ENCODE measurements at regions not wholly inside any gene's neighbourhood (a gene's known extent, or its start where the extent isn't known, plus 50 kb on each side); places are given as distances from the start of the nearest gene placed in this dataset.
"Not testable (repeated sequence)": the region's sequence is repeated elsewhere in the genome, so short reads cannot be mapped to it uniquely, and the experiment has no call there.

DNA sequence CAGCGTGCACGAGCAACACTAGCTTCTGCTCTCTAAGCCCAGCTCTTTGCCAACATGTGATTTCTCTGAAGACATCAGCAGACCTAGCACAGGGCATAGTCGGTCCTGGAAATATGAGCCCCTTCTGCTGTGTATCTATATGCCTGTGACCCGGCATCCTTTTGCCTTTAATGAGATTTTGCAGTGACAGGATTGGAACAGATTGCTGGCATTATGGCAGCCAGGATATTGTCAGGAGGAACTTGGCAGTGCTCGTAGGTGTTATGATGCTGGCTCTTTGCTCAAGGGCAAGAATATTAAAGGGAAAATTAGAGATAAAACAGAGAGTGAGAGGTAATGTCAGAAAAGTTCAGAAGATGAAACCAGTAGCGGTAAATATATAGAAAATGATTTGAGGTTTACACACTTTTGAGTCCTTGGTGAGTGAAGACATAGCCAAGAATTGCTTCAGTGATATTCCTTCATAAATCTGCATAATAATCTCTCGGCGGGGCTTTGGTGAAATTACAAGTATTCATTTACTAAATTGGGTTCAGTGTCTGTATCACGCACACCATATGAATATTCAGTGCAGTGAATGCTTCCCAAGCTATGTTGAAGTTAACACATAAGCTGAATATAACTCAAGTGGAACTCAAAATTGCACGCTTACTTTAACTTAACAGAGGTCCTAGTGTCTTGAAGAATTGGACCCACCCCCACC is 502.1 kb upstream of the NR3C2 start:
- H3K9me3 Mint-ChIP-seq: no peaks in the 10 kb centered on the region
- no peak overlapping the region for H3K4me3 Mint-ChIP-seq
- ATAC-seq: no peak
- H3K27me3 Mint-ChIP-seq: no peaks in the 10 kb centered on the region
- no peaks in the 10 kb centered on the region for H3K4me1 Mint-ChIP-seq
- H3K36me3 Mint-ChIP-seq: no peaks in the 10 kb centered on the region
- H3K27ac Mint-ChIP-seq: no peak overlapping the region

DNA sequence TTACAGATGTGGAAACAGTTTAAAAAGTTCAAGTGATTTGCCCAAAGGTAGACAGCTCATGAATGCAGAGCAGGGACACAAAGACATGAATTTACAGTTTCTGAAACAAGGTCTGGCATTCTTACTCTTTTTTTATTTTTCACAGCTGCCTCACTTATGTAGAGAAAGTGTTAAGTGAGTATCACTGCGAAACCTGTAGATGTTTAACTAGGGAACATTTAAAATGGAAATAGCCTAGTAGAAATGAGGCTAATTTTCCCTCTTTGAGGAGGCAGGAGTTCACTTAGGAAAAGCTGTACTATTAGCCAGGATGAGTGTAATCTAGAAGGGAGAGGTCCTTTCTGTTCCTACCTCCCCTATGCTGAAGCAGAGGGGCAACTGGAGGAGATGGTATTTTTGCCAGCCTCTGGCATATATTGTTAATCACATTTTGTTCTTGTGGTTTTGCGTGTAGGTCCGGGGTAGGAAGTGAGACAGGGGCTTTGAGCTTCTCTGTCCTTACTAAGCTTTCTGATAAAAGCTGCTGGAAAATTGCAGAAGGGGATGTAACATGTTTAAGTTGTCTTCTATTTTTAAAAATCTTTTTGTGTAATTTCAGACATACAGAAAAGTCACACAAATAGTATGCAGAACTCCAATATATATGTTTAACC is 492.8 kb upstream of the NR3C2 start:
- no peak overlapping the region for H3K27ac Mint-ChIP-seq
- H3K36me3 Mint-ChIP-seq: no peaks in the 10 kb centered on the region
- no peak for ATAC-seq
- no peaks in the 10 kb centered on the region for H3K27me3 Mint-ChIP-seq
- peaks cover 21% of the 10 kb centered on the region for H3K9me3 Mint-ChIP-seq
- no peak overlapping the region for H3K4me3 Mint-ChIP-seq
- no peaks in the 10 kb centered on the region for H3K4me1 Mint-ChIP-seq

DNA sequence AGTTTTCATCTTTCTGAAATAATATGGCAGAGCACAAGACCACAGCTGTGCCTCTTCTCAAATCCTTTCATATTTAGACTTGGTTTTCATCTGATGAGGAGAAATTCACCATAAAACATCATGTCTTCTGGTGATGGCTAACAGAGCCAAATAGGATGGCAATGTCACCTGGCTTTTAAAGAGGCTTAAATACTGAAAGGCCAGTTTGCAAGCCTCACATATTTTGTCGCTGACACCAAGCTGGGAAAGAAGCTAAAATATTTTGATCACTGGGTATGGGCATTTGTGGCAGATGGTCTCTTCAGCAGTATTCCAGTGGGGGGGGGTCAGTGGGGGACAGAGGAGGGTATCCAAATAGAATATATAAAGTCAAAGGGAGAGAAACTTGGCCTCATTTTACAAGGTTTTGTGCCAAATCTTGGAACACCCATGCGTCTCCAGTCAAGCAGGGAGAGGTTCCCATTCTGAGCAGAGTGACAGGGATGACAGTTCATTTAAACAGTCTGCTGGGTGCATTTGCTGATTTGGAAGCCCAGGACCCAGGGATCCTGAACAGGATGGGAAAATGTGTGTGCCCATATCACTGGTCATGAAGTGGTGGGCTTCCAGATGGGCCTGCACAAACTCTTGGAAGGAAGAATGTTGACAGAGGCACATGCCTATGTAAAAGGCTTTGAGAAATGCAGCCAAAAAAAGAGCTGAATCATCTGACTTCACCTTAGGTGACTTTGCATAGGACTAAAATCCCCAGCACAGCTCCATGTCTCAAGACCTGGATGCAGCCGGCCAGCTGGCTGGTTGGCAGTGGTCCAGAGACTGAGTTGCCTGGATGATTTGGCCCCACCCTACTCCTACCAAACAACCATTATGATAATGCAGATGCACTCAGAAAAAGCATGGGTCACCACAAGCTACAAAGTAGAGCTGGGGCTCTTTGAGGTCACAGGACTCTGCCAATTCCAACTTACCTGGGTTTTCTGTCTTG is 484.4 kb upstream of the NR3C2 start:
- no peak for ATAC-seq

DNA sequence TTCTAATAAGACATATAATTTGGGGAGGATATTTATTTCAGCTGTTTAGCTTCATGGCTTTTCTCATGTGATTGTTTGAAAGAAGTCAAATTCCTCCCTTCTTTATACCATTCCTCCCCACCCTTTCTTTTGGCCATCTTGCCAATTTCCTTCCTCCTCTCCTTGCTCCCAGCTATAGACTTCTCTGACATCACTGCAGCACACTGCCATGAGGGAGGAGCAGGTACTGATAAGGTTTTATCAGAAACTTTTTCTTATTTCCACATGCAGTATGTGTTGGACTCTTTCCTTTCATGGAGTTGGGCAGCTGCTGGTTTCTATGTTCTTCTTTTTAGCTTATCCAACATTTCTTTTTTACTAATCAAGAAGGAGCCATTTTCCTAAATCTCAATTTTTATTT is 481.7 kb upstream of the NR3C2 start:
- Mint-ChIP-seq H3K27me3 (no peaks in the 10 kb centered on the region), H3K4me3 (no peak overlapping the region), H3K27ac (no peak overlapping the region), H3K4me1 (no peaks in the 10 kb centered on the region), H3K36me3 (no peaks in the 10 kb centered on the region), H3K9me3 (no peaks in the 10 kb centered on the region)
- ATAC-seq: no peak

More for the DNA sequence above, 484.4 kb upstream of the NR3C2 start:
- Mint-ChIP-seq H3K4me1 (no peaks in the 10 kb centered on the region), H3K27ac (no peak overlapping the region), H3K36me3 (no peaks in the 10 kb centered on the region), H3K4me3 (no peak overlapping the region), H3K9me3 (peaks cover 15% of the 10 kb centered on the region), H3K27me3 (no peaks in the 10 kb centered on the region)

DNA sequence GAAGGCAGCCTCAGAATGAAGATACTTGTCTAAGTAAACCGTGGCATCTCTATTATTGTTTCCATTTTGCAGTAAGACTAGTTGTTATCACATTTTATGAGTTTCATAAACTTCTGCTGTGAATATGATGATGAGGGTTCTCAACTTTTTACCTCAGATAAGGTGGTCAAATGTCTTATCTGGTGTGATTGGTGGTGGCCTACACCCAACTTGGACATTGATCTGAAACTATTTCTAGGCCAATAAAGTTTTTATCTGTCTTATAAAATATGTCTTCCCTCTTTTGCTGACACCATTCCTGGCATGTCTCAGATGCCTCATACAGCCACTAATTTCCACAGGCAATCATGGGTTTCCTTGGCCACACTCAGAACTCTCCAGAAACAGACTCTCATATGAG is 480.3 kb upstream of the NR3C2 start:
- Mint-ChIP-seq H3K9me3 (no peaks in the 10 kb centered on the region), H3K27me3 (no peaks in the 10 kb centered on the region), H3K4me3 (no peak overlapping the region), H3K4me1 (no peaks in the 10 kb centered on the region), H3K36me3 (no peaks in the 10 kb centered on the region), H3K27ac (no peak overlapping the region)
- ATAC-seq: no peak

DNA sequence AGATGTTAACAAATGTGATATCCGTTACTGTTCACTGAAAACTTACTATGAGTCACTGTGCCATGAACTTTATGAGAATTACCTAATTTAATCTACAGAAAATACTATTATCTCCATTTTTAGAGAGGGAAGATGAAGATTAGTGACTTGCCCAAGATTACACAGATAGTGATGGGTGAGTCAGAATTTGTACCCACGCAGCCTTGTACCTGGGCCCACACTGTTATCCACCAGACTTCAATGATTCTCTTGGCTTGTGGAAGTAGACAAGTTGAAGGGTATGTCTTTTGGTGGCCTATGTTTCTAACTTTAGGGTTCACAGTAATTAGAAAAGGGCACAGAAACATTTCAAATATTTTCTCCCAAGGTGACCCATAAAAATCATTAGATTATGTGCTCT is 472.5 kb upstream of the NR3C2 start:
- H3K36me3 Mint-ChIP-seq: no peaks in the 10 kb centered on the region

DNA sequence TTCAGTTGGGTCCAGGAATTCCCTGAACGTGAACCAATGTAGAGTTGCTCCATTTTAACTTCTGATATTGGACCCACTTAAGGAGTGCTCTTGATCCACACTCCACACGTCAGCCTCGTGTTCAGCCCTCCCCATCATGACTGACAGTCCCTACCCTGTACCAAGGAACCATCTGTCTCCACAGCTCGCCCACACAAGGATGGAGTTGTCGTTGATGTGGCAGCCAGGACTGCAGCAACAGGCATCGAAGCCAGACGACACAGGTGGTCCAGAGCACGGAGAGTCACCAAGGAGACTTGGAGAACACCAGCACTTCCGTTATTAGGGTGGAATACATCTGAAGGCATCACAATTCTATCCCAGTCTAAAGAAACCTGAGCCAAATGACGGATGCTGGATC is 472.1 kb upstream of the NR3C2 start:
- Mint-ChIP-seq H3K4me3 (no peak overlapping the region), H3K36me3 (no peaks in the 10 kb centered on the region), H3K27ac (no peak overlapping the region), H3K4me1 (no peaks in the 10 kb centered on the region), H3K27me3 (no peaks in the 10 kb centered on the region), H3K9me3 (no peaks in the 10 kb centered on the region)
- no peak for ATAC-seq

More for the DNA sequence above, 472.5 kb upstream of the NR3C2 start:
- Mint-ChIP-seq H3K9me3 (no peaks in the 10 kb centered on the region), H3K27ac (no peak overlapping the region), H3K4me1 (no peaks in the 10 kb centered on the region), H3K27me3 (no peaks in the 10 kb centered on the region), H3K4me3 (no peak overlapping the region)
- no peak for ATAC-seq

DNA sequence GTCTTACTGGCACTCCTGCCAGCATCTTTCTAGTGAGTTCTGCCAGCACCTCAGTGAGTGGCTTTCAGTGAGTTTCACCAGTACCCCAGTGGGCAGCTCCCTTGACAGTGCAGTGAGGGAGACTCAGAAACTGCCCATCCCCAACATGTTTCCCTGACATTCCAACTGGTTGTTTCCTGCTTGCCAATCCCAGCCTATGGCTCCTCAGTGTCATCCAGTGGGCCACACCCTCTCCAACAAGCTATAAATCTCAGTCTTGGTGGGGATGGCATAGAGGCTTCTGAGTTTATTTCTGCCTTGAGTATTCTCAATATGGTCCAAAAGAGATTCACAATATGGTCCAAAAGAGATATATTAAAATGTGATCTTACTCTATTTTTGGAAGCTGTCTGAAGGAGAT is 461.2 kb upstream of the NR3C2 start:
- H3K27me3 Mint-ChIP-seq: no peaks in the 10 kb centered on the region
- H3K9me3 Mint-ChIP-seq: peaks cover 7% of the 10 kb centered on the region
- H3K4me1 Mint-ChIP-seq: no peaks in the 10 kb centered on the region
- H3K36me3 Mint-ChIP-seq: peaks cover 7% of the 10 kb centered on the region
- ATAC-seq: no peak
- no peak overlapping the region for H3K27ac Mint-ChIP-seq
- H3K4me3 Mint-ChIP-seq: no peak overlapping the region

DNA sequence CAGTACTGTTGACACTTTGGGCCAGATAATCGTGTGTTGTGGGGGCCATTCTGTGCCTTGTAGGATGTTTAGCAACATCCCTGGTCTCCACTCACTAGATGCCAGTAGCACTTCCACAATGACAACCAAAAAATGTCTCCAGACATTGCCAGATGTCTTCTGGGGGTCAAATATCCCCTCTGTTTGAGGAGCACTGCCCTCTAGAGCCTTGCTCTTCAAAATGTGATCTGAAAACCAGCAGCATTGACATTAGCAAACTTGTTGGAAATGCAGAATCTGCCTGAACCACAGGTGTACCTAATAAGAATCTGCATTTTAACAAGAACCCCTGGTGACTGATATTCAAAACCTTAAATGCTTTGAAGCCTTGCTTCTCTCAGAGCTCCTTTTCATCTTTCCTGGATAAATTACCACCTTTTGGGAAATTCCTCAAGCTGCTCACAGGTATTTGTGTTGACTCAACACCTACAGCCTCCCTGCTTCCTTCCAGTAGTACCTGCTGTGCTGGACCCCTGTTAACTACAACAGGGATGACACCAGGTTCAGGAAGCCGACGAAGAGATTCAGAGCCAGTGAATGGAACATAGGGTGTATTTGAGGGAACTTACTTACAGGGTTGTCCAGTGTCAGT is 459.0 kb upstream of the NR3C2 start:
- peaks cover 11% of the 10 kb centered on the region for H3K9me3 Mint-ChIP-seq

DNA sequence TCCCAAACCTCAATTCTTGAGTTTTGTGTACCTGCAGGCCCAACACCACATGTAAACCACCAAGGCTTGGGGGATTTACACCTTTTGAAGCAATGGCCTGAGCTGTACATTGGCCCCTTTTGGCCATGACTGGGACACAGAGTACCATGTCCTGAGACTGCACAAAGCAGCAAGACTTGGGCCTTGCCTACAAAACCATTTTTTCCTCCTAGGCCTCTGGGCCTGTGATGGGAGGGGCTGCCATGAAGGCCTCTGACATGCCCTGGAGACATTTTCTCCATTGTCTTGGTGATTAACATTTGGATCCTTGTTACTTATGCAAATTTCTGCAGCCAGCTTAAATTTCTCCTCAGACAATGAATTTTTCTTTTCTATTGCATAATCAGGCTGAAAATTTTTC is 455.9 kb upstream of the NR3C2 start:
- H3K9me3 Mint-ChIP-seq: peaks cover 14% of the 10 kb centered on the region
- H3K27me3 Mint-ChIP-seq, ATAC-seq, H3K27ac Mint-ChIP-seq, H3K4me3 Mint-ChIP-seq, H3K36me3 Mint-ChIP-seq, H3K4me1 Mint-ChIP-seq: not testable (repeated sequence)

More for the DNA sequence above, 459.0 kb upstream of the NR3C2 start:
- ATAC-seq: no peak
- Mint-ChIP-seq H3K27ac (no peak overlapping the region), H3K36me3 (peaks cover 7% of the 10 kb centered on the region), H3K4me3 (no peak overlapping the region), H3K27me3 (no peaks in the 10 kb centered on the region), H3K4me1 (no peaks in the 10 kb centered on the region)

DNA sequence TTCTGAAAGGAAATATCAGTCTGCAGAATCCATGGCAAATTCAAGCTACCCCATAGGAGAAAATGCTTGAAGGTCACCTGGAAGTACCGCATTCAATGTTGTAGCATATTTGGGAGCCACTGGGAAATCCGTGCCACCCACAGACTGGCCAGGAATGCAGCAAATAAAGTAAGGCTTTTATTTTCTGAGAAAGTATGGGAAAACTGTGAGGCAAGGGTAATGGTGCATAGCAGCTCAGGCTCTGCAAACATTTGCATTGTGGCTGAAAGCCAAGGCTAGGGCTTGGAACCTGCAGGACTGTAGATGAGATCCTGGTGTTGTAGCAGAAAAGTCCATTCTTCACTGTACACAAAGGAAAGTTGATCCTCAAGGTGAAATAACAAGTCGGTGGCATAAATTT is 450.9 kb upstream of the NR3C2 start:
- Mint-ChIP-seq H3K4me3 (no peak overlapping the region), H3K9me3 (peaks cover 7% of the 10 kb centered on the region), H3K4me1 (no peaks in the 10 kb centered on the region), H3K36me3 (no peaks in the 10 kb centered on the region), H3K27me3 (no peaks in the 10 kb centered on the region), H3K27ac (no peak overlapping the region)
- no peak for ATAC-seq

DNA sequence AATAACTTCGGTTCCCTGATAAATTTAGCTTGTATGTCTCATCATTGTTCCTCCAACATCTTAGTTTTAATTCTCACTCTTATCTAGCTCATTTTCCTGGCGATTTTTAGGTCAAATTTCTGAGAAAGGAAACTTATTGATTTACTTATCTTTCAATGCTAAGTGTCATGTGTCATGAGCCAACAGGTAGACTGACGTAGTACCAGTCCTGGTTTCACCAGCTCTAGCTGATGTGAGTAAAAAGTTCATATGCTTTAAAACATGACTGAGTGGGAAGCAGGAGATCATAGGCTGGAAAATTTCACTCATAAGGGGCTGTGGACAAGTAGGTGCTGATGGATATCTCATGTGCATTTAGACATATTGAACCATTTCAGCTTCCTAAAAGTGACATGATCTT is 441.7 kb upstream of the NR3C2 start:
- no peak for ATAC-seq
- Mint-ChIP-seq H3K9me3 (peaks cover 3% of the 10 kb centered on the region), H3K27me3 (no peaks in the 10 kb centered on the region), H3K4me1 (no peaks in the 10 kb centered on the region), H3K36me3 (no peaks in the 10 kb centered on the region), H3K4me3 (no peak overlapping the region), H3K27ac (no peak overlapping the region)

DNA sequence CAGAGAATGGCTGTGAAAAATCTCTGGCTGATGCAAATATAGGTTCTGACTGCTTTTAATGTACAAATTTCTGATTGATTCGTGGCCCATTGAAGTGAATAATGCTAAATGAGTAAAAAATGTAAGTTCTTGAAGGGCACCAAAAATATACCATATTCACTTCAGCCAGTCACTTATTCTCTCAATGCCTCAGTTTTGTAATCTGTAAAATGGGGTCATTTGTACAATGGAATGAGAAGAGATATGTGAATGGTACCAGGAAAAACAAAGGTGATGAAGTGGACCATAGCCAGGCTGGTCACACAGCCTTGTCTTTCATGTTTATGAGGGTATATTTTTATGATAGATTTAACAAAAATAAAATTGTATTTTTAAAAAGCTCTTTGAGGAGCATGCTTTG is 441.2 kb upstream of the NR3C2 start:
- Mint-ChIP-seq H3K9me3 (peaks cover 3% of the 10 kb centered on the region), H3K27me3 (no peaks in the 10 kb centered on the region), H3K4me3 (no peak overlapping the region), H3K4me1 (no peaks in the 10 kb centered on the region), H3K36me3 (no peaks in the 10 kb centered on the region), H3K27ac (no peak overlapping the region)
- ATAC-seq: no peak

DNA sequence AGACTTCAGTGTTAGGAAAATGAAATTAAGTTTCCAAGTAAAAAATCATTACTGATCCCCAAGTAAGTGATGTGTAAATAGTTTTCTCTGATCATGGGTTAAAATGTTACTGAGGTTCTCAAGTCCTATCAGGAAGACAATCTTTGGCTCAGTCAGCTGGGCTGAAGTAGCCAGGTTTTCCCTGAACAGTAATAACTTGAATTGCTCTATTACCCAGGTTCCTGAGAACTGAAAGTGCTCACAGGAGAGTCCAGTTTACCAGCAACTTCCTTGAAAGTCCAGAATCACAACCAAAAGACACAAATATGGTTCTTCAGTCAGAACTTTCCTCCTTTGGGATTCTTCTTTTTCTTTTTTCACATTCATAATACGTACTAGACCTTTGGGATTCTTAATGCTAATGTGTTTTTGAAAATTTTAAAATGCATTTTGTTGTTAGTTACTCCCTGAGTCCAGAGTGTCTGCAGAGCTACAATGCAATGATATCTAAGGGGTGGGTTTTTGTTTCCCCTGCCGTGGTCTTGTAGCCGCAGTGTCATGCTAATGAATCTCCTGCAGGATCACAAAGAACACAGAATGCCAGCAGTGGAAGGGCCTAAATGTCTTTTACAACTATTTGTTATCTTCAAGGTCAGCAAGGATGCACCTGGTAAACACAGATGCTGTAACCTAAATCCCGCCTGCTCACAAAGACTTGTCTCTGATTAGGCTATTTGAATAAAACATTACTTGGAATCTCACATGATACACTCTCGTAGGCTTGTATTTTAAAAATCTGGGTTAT is 439.8 kb upstream of the NR3C2 start:
- no peaks in the 10 kb centered on the region for H3K27me3 Mint-ChIP-seq
- no peak for ATAC-seq
- no peaks in the 10 kb centered on the region for H3K36me3 Mint-ChIP-seq
- H3K27ac Mint-ChIP-seq: no peak overlapping the region
- no peaks in the 10 kb centered on the region for H3K4me1 Mint-ChIP-seq
- H3K4me3 Mint-ChIP-seq: no peak overlapping the region
- peaks cover 3% of the 10 kb centered on the region for H3K9me3 Mint-ChIP-seq

Data from stimulated activated memory B cell treated with anti-CD40 and anti-IgM and Interleukin-4, amounts not matched to agents 10 μg/mL and 1 μg/mL and 100 μg/mL, for 72 hours (primary cell).